Fibroblast of peridontal ligament (primary cell): ENCODE measurements at regions not wholly inside any gene's neighbourhood (a gene's known extent, or its start where the extent isn't known, plus 50 kb on each side); places are given as distances from the start of the nearest gene placed in this dataset.
"Not testable (repeated sequence)": the region's sequence is repeated elsewhere in the genome, so short reads cannot be mapped to it uniquely, and the experiment has no call there.

Experiments
- DNase-seq: peaks from one replicate; pipeline ENCODE4 v3.0.0-alpha.2; 2010; ENCODE audit errors: extremely low read depth

DNA sequence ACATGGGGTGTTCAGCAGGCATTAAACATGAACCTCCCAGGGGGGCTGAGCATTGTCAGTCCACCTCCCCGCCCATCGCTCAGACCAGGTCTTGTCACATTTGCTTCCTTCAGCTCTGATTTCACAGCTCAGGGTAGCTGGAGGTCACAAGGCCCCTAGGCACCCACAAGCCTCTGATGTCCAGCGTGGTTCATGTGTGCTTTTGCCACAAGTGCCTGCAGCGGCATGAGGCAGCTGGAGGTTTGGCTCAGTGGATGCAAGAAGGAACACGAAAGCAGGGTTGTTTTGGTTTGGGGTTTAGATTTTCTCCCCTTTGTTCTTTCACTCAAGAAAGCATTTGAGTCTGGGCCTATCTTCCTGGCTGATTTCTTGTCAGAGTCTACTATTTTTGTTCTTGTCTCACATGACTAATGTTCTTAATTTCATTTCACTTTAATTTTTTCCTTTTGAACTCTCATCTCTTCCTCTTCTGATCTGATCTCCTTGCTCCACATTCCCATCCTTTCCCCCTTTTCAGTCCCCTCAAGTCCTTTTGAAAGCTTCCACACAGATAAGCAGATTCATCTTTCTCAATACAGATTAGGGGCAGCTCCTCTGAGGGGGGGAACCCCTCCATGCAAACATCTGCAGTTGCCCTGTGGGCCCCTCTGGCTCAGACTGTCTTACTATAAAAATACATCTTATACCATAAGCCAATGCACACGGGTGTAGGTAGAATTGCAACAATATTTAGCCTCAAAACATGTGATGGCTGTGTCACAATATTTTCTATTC lies 68.1 kb upstream of the CEP85L start:
- DNase-seq: no peak

DNA sequence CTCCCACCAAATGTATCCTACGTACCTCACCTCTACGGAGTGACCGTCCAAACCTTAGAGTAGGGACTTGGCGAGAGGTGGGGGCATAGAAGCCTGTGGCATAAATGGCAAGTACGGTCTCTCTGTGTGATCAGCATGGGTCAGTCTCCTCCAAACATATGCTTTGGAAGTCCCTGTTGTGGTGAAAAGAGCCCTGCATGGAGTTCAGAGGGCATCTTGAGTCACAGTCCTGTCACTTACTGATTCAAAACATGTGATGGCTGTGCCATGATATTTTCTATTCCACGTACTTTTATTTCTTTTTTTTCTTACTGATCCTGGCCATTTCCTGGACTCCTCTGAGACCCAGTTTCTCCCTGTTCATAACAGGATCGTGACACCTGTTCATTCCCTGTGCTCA lies 67.5 kb upstream of the CEP85L start:
- DNase-seq: no peak

DNA sequence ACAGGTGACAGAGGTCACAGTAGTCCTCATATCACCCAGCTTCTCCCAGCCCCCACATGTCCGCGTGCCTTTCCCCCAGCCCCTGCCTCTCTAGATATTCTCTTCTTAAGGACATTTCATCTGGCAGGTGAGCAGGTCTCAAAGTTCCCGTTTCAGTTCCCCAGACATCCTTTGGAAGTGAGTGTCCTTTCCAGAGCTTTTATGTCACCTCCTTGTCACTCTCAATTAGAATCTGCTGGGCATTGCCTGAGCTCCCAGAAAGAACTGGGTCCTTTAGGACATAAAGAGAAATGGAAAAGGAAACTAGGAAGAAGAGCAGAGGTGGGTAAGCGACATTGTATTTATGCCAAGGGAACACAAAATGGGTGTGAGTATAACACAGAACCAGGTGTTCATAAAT lies 66.9 kb upstream of the CEP85L start:
- no peak for DNase-seq

DNA sequence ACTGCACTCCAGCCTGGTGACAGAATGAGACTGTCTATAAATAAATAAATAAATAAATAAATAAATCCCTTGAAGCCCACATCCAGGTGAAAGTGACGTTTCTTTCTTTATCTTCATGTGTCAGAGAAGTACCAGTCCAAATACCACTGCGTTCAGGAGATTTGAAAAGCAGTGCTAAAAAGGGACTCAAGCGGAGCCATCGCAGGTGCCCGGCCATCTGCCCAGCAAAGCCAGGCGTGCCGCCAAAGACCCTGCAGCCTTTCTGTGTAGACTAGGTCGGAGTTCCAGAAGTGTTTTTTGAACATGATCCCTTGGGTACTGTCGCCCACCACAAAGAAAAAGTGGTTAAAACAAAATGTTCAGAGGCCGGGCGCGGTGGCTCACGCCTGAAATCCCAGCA lies 65.7 kb upstream of the CEP85L start:
- no peak for DNase-seq

DNA sequence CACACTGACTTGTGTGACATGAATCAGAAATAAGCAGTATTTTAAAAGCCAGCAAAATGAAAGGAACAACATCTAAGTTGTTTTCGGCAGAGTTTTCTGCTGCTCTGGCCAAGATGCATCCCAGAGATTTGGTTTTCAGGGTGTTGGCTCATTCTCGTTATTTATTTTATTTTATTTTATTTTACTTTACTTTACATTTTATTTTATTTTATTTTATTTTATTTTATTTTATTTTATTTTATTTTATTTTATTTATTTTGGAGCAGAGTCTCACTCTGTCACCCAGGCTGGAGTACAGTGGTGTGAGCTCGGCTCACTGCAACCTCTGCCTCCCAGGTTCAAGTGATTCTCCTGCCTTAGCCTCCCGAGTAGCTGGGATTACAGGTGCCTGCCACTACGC lies 64.5 kb upstream of the CEP85L start:
- DNase-seq: not testable (repeated sequence)

DNA sequence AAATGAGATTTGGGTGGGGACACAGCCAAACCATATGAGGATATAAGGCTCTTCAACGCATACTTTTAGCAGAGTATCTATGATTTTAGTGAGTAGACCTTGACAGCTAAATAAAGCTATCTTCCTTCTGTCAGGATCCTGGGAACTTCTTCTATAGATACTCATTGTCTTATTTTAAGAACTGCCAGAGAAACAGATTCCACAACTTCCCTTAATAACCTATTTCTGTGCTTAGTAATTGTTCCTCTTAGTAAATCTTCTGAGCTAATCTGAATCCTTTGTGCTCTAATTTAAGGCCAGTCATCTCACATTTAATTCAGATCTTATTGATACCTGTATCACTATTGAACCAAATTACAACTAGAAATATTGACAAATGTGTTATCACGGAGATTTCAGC lies 64.0 kb upstream of the CEP85L start:
- no peak for DNase-seq

DNA sequence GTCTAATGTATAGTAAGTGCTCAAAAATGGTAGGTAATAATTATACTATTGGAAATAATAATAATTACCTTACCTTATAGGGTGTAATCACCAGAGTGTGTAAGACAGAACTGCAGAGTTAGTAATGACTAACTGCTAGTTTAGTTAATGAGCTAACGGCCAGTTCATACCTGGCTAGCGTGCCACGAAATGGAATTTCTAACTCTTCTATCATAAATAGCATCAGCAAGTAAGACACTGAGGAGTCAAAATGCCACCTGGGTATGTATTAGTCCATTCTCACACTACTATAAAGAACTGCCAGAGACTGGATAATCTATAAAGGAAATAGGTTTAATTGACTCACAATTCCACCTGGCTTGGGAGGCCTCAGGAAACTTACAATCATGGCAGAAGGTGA lies 63.4 kb upstream of the CEP85L start:
- no peak for DNase-seq

DNA sequence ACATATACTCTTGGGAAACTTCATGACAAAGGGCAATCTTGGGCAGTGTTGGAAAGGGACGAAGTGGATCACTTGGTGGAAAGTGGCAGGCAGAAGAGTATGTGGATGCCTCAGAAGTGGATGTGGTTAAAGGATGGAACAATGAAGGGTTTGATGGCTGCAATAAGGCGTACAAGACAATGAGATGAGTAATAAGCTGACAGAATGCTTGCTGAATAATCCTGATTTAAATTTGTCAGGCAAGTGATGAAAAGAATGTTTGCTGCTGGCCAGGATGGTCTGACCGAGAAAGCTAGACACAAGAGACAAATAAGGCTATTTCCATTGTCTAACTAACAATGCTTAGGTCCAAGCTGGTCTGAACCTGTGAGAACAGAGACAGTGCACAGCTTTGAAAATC lies 61.6 kb upstream of the CEP85L start:
- peak; percentile 50 for DNase-seq

DNA sequence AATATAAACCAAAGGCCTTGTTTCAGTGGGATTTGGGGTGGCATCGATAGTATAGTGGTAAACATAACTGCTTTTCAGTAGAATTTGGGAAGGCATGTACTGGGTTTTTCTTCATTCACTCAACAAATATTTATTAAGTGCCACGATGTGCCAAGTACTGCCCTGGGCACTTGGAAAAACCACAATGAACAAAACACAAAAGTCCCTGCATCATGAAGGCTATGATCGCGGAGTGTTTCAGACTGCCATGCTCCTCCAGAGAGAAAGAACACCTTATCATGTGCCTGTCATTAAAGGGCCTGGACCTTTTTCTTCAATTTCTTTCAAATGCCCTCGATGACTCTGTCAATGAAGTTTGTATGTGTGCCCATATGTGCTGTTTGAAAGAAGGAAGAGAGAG lies 59.2 kb upstream of the CEP85L start:
- no peak for DNase-seq

DNA sequence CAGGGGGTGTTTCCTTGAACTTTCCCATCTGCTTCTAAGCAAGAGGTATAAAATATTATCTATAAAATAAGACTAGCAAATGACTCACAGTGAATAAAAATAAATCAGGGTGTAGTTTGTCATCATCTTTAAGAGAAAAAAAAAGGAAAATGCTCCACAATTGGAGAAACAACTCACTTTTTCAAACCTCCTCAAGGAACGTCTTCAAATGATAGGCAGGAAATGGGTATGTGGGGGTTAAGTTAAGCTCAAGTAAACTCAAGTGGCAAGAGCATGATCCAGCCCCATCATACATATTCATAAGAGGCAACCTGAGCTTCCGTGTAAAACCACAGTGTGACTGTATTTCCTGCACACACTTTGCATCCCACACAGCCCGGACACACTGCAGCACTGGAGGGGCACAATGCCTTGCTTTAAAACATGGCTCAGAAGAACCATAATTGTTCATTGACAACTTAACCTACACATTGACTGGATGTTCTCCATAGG lies 58.5 kb upstream of the CEP85L start:
- DNase-seq: peak; percentile 52

DNA sequence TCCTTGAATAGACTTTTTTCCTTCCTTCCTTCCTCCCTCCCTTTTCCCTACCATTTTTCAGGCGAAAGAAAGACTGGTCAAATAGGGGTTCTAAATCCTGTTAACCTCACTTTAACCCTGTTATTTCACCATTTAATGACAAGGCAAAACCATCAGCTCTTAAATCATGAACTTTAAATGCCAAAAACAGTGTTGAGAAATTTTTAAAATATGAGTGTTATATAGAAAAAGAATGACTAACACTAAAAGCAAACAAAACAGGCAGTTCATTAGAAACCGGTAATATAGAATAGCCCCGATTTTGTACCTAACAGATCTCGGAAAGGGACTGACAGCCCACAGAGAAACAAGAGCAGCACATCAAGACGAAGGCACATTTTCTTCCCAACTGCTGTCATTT lies 57.4 kb upstream of the CEP85L start:
- DNase-seq: peak; percentile 76

DNA sequence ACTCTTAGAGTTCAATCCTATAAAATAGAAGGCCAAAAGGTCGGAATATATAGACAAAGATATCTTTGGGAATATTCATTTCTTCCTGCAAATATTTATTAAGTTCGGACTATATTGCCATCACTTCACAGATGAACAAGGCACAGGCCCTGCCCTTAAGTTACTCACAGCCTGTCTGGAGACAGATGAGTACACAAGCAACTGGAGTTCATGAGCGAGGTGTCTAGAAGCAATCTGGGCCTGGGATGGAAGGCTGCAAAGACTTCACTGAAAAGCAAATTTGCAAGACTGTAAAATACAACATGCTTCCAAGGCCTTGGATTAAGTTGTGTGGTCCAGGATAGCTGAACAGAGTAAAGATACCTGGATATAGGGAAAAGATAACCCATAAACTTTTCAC lies 56.7 kb upstream of the CEP85L start:
- DNase-seq: no peak

DNA sequence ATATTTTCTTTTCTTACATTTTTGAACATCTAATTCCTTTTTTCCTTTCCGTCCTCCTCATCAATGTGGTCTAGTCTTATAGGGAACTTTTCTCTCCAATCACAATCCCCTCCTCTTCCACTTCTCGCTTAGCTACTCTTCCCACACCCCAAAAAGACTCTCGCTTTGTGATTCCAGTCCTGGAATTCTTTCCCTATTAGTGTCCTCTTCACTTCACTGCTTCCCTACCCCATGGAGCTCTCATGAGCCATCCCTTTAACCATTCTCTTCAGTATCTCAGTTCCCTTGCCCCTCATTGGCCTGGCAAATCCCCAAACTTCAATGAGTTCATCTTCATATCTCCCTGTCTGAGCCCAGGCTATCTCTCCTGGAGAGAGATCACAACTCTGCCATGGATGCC lies 55.3 kb upstream of the CEP85L start:
- DNase-seq: no peak

DNA sequence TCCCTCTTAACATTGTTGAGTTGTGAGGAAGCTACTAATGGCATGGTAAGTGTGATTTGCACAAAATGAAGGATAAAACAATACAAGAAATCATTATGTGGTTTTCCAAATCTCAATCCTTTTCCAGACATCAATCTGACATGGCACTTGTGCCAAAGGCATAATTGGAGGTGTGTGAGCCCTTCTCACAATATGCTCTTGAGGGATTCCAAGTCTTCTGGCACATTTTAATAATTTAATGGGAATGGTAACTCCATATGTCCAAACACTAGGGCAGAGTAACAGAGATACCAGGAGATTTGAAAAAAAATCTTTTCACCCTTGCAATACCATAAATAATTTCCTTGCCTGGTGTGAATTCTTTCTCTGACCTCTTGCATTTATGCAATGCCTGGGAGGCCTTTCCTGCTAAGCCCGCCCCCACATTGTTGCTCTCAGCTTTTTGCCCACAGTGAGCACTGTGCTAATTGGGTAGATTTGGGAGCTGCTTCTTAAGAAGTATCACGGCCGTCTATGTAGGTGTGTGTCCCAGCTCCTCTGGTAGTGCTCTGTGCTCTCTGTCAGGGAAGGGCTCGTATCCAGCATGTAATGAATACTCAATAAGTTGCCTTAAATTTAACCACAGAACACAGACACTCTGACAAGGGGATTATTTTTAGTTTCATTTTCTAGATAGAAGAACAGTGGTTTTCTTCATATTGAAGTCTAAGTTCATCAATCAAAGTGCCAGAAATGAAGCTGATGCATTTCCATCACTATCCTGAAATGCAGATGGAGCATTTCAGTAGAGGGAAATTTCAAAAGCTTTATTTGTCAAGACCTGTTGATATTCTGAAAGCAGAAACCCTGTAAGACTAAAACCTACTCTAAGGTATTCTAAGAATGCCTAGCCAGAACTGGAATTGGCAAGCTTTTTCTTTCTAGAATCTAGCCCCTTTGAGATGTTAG lies 54.4 kb upstream of the CEP85L start:
- peak; percentile 53 for DNase-seq

DNA sequence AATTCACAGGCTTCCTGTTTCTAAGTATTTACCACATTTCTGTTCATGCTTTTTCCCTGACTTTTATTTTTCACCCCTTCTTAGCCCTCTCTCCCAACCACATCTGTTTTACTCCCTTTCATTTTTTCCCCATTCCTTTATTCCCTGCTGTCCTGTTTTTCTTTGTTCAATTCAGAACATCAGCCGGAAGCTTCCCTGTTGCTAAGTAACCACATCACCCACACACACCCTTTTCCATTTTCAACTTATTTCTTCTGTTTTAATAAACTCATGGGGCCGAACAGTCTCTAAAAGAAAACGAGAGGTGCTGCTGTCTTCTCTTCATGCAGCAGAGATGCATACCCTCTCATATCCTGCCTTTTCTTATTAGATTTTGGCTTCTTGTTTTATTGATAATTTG lies 53.5 kb upstream of the CEP85L start:
- DNase-seq: no peak

DNA sequence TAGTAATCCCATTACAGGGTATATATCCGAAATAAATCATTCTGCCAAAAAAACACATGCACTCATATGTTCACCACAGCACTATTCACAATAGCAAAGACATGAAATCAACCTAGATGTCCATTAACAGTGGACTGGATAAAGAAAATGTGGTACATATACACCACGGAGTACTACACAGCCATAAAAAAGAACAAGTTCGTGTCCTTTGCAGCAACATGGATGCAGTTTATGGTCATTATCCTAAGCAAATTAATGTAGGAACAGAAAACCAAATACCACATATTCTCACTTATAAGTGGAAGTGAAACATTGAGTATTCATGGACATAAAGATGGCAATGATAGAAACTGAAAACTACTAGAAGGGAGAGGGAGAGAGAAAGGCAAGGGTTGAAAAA lies 49.9 kb upstream of the CEP85L start:
- not testable (repeated sequence) for DNase-seq
